Neuronal stem cell (in vitro differentiated cells): ENCODE measurements at regions not wholly inside any gene's neighbourhood (a gene's known extent, or its start where the extent isn't known, plus 50 kb on each side); places are given as distances from the start of the nearest gene placed in this dataset.

Experiments
- DNase-seq: peaks from one replicate; pipeline ENCODE4 v3.0.0-alpha.2; 2013; ENCODE audit warnings: low spot score
- H2AFZ ChIP-seq: one replicate; pipeline ENCODE4 v1.6.1; 2013; ENCODE audit warnings: mild to moderate bottlenecking, low read length, inconsistent platforms
- H2AK5ac ChIP-seq: 2 replicates; pipeline ENCODE4 v1.6.1; 2013; ENCODE audit warnings: low read depth, mild to moderate bottlenecking, inconsistent platforms, low read length, moderate library complexity, mixed read lengths
- H2BK120ac ChIP-seq: 2 replicates; pipeline ENCODE4 v1.6.1; 2013; ENCODE audit warnings: low read depth, mild to moderate bottlenecking, inconsistent platforms, low read length, moderate library complexity, mixed read lengths
- H2BK12ac ChIP-seq: one replicate; pipeline ENCODE4 v1.6.1; 2013; ENCODE audit warnings: low read length, inconsistent platforms
- H2BK15ac ChIP-seq: 2 replicates; pipeline ENCODE4 v1.6.1; 2013; ENCODE audit warnings: mild to moderate bottlenecking, low read length, inconsistent platforms, mixed read lengths
- H2BK5ac ChIP-seq: one replicate; pipeline ENCODE4 v1.6.1; 2013; ENCODE audit warnings: inconsistent platforms, mild to moderate bottlenecking, low read length, moderate library complexity
- H3K14ac ChIP-seq: one replicate; pipeline ENCODE4 v1.6.1; 2013; ENCODE audit warnings: low read length, inconsistent platforms
- H3K18ac ChIP-seq: 2 replicates; pipeline ENCODE4 v1.6.1; 2013; ENCODE audit warnings: low read length, inconsistent platforms
- H3K23ac ChIP-seq: 2 replicates; pipeline ENCODE4 v1.6.1; 2013; ENCODE audit warnings: low read depth, mild to moderate bottlenecking, mixed read lengths, low read length, inconsistent platforms; ENCODE audit not compliant: poor library complexity
- H3K27ac ChIP-seq: replicated peaks from 3 replicates; pipeline ENCODE4 v1.5.1; 2013; ENCODE audit warnings: low read length, inconsistent platforms
- H3K27me3 ChIP-seq, 3 experiments: 2 replicates each; pipeline ENCODE4 v1.6.1; 2013; ENCODE audit warnings: low read length in 3 of 3, mild to moderate bottlenecking in 2 of 3, inconsistent platforms in 1 of 3, low read depth in 1 of 3, mixed read lengths in 1 of 3, moderate library complexity in 1 of 3; ENCODE audit not compliant: control insufficient read depth in 3 of 3, insufficient read depth in 3 of 3
- H3K36me3 ChIP-seq, 2 donors: replicated peaks in 1 of 2; 2 replicates each; pipeline ENCODE4 v1.6.1; 2013; ENCODE audit warnings: low read length in 2 of 2; ENCODE audit not compliant: control insufficient read depth in 2 of 2, insufficient read depth in 2 of 2
- H3K4ac ChIP-seq: 2 replicates; pipeline ENCODE4 v1.6.1; 2013; ENCODE audit warnings: inconsistent platforms, mild to moderate bottlenecking, low read length, moderate library complexity
- H3K4me1 ChIP-seq, 2 donors: 1 replicate in 1 of 2; 2 replicates in 1 of 2; pipeline ENCODE4 v1.6.1; 2013; ENCODE audit warnings: low read length in 2 of 2, low read depth in 1 of 2; ENCODE audit not compliant: control insufficient read depth in 2 of 2, insufficient read depth in 1 of 2
- H3K4me2 ChIP-seq: one replicate; pipeline ENCODE4 v1.6.1; 2013; ENCODE audit warnings: mild to moderate bottlenecking, low read length, inconsistent platforms; ENCODE audit not compliant: insufficient read depth, poor library complexity, severe bottlenecking
- H3K4me3 ChIP-seq, 2 donors: 2 replicates each; pipeline ENCODE4 v1.5.1; 2013; ENCODE audit warnings: low read length in 2 of 2, mild to moderate bottlenecking in 2 of 2, inconsistent platforms in 1 of 2, moderate library complexity in 1 of 2
- H3K79me1 ChIP-seq: one replicate; pipeline ENCODE4 v1.6.1; 2013; ENCODE audit warnings: low read depth, mild to moderate bottlenecking, inconsistent platforms, low read length, moderate library complexity
- H3K9ac ChIP-seq: one replicate; pipeline ENCODE4 v1.6.1; 2013; ENCODE audit warnings: mild to moderate bottlenecking, low read depth, low read length, inconsistent platforms; ENCODE audit not compliant: poor library complexity
- H3K9me3 ChIP-seq, 2 donors: replicated peaks in 1 of 2; 2 replicates each; pipeline versions ENCODE3 to v1.6.1; 2013; ENCODE audit warnings: low read length in 2 of 2, mild to moderate bottlenecking in 2 of 2, inconsistent platforms in 1 of 2, low read depth in 1 of 2, mixed read lengths in 1 of 2, moderate library complexity in 1 of 2; ENCODE audit not compliant: control insufficient read depth in 2 of 2, insufficient read depth in 1 of 2
- H4K8ac ChIP-seq: one replicate; pipeline ENCODE4 v1.6.1; 2013; ENCODE audit warnings: low read depth, mild to moderate bottlenecking, inconsistent platforms, low read length, moderate library complexity
- H4K91ac ChIP-seq: one replicate; pipeline ENCODE4 v1.6.1; 2013; ENCODE audit warnings: low read length, low read depth, mild to moderate bottlenecking, inconsistent platforms; ENCODE audit not compliant: poor library complexity
- WGBS, 2 donors: extraction: QIAGEN DNeasy Blood & Tissue Kit; methylation state at CpG; one replicate each; pipeline ENCODE4 v1.1.7; 2013; ENCODE audit warnings: missing lambda C conversion rate in 2 of 2, mixed read lengths in 1 of 2; ENCODE audit not compliant: insufficient read length in 2 of 2, insufficient replicate concordance in 1 of 2; ENCODE audit errors: extremely low coverage in 2 of 2; 5-methylcytosine and 5-hydroxymethylcytosine counted together

GRCh38 chr3:191138937-191139336 lies 60.1 kb upstream of the OSTN start:
- Histone ChIP-seq H2AK5ac (no peak overlapping the region), H3K27me3 (no peaks in the 10 kb centered on the region), H2AFZ (no peak overlapping the region), H2BK12ac (no peak overlapping the region), H3K4me1 (peaks cover 0 to 3% of the 10 kb centered on the region in 2 donors), H3K27ac (no peak overlapping the region), H4K91ac (no peak overlapping the region), H3K14ac (no peak overlapping the region), H3K9me3 (no peaks in the 10 kb centered on the region), H3K4ac (no peak overlapping the region), H3K4me2 (no peak overlapping the region), H3K79me1 (no peaks in the 10 kb centered on the region), H4K8ac (no peak overlapping the region), H2BK15ac (no peak overlapping the region), H3K9ac (no peak overlapping the region), H2BK5ac (no peak overlapping the region), H3K23ac (no peak overlapping the region), H3K4me3 (no peak overlapping the region), H3K36me3 (no peaks in the 10 kb centered on the region), H2BK120ac (no peak overlapping the region), H3K18ac (no peak overlapping the region)
- WGBS, 2 donors: no CpG with 5 or more reads among the region's 1 CpG
- no peak for DNase-seq

- DNase-seq: no peak
- Histone ChIP-seq H3K27me3 (no peaks in the 10 kb centered on the region), H3K9me3 (no peaks in the 10 kb centered on the region), H2BK5ac (no peak overlapping the region), H3K36me3 (no peaks in the 10 kb centered on the region), H3K4ac (no peak overlapping the region), H3K18ac (no peak overlapping the region), H3K14ac (no peak overlapping the region), H3K27ac (no peak overlapping the region), H2AFZ (no peak overlapping the region), H2BK120ac (no peak overlapping the region), H3K79me1 (no peaks in the 10 kb centered on the region), H3K23ac (no peak overlapping the region), H2AK5ac (no peak overlapping the region), H2BK12ac (no peak overlapping the region), H3K9ac (no peak overlapping the region), H3K4me1 (no peaks in the 10 kb centered on the region), H3K4me3 (no peak overlapping the region), H3K4me2 (no peak overlapping the region), H4K91ac (no peak overlapping the region), H4K8ac (no peak overlapping the region), H2BK15ac (no peak overlapping the region)
- no CpG with 5 or more reads among the region's 1 CpG for WGBS, 2 donors
Observed at GRCh38 chr3:191137708-191138107, 61.3 kb upstream of the OSTN start.

- Histone ChIP-seq H3K79me1 (no peaks in the 10 kb centered on the region), H2AK5ac (no peak overlapping the region), H3K27me3 (no peaks in the 10 kb centered on the region), H3K4ac (no peak overlapping the region), H3K18ac (no peak overlapping the region), H3K4me1 (no peaks in the 10 kb centered on the region), H3K36me3 (no peaks in the 10 kb centered on the region), H2BK5ac (no peak overlapping the region), H3K4me2 (no peak overlapping the region), H2BK120ac (no peak overlapping the region), H3K4me3 (no peak overlapping the region), H3K9ac (no peak overlapping the region), H4K91ac (no peak overlapping the region), H3K23ac (no peak overlapping the region), H4K8ac (no peak overlapping the region), H2AFZ (no peak overlapping the region), H3K9me3 (no peaks in the 10 kb centered on the region), H3K27ac (no peak overlapping the region), H2BK15ac (no peak overlapping the region), H2BK12ac (no peak overlapping the region), H3K14ac (no peak overlapping the region)
- whole genome bisulfite sequencing, 2 donors: no CpG with 5 or more reads among the region's 6 CpGs
- no peak for DNase-seq
Observed at GRCh38 chr3:191136347-191136746, 62.7 kb upstream of the OSTN start.

GRCh38 chr3:191135175-191135574 lies 63.9 kb upstream of the OSTN start:
- no peak overlapping the region for H3K23ac ChIP-seq
- no peak overlapping the region for H3K14ac ChIP-seq
- no peaks in the 10 kb centered on the region for H3K79me1 ChIP-seq
- no peaks in the 10 kb centered on the region for H3K9me3 ChIP-seq
- no peak overlapping the region for H2BK120ac ChIP-seq
- no peak overlapping the region for H2BK12ac ChIP-seq
- no peak for DNase-seq
- WGBS, 2 donors: no CpG with 5 or more reads among the region's 2 CpGs
- no peaks in the 10 kb centered on the region for H3K27me3 ChIP-seq
- no peak overlapping the region for H2AFZ ChIP-seq
- no peak overlapping the region for H4K8ac ChIP-seq
- no peak overlapping the region for H3K4ac ChIP-seq
- no peak overlapping the region for H4K91ac ChIP-seq
- no peak overlapping the region for H3K18ac ChIP-seq
- H3K4me3 ChIP-seq: no peak overlapping the region
- no peak overlapping the region for H3K4me2 ChIP-seq
- H3K4me1 ChIP-seq: no peaks in the 10 kb centered on the region
- H3K36me3 ChIP-seq: no peaks in the 10 kb centered on the region
- H2BK5ac ChIP-seq: no peak overlapping the region
- no peak overlapping the region for H2AK5ac ChIP-seq
- no peak overlapping the region for H3K27ac ChIP-seq
- no peak overlapping the region for H2BK15ac ChIP-seq
- no peak overlapping the region for H3K9ac ChIP-seq
